HEK293T (cell line): ENCODE measurements at regions not wholly inside any gene's neighbourhood (a gene's known extent, or its start where the extent isn't known, plus 50 kb on each side); places are given as distances from the start of the nearest gene placed in this dataset.

Source experiments
- CTCF ChIA-PET: fragments of 350-600 bp; formaldehyde crosslinking; extraction: SDS; loops from one replicate; lab custom pipeline; 2021; ENCODE audit warnings: antibody characterized with exemption, inconsistent platforms; lab: Yijun Ruan, JAX
- POLR2A ChIA-PET: fragments of 350-600 bp; formaldehyde crosslinking; extraction: SDS; loops from one replicate; lab custom pipeline; 2020; ENCODE audit warnings: antibody characterized with exemption, inconsistent platforms; lab: Yijun Ruan, JAX
- DNase-seq: peaks from one replicate; pipeline ENCODE4 v3.0.0; 2012; ENCODE audit warnings: mixed read lengths; ENCODE audit errors: extremely low spot score
- ARNT ChIP-seq: fragments of 450-650 bp; IDR thresholded peaks from 2 replicates; pipeline ENCODE4 v1.6.1; 2017; ENCODE audit warnings: mild to moderate bottlenecking
- BHLHE40 ChIP-seq: fragments of 450-650 bp; IDR thresholded peaks from 2 replicates; pipeline ENCODE4 v1.6.1; 2016; ENCODE audit warnings: mild to moderate bottlenecking, moderate library complexity, borderline replicate concordance
- CTBP1 ChIP-seq: fragments of 450-650 bp; IDR thresholded peaks from 2 replicates; pipeline ENCODE4 v1.6.1; 2016; ENCODE audit warnings: borderline replicate concordance
- ELF4 ChIP-seq: fragments of 450-650 bp; IDR thresholded peaks from 2 replicates; pipeline ENCODE4 v1.6.1; 2017; ENCODE audit warnings: antibody characterized with exemption
- FOXA1 ChIP-seq: fragments of 450-650 bp; IDR thresholded peaks from 2 replicates; pipeline ENCODE4 v1.6.1; 2016; ENCODE audit warnings: mild to moderate bottlenecking
- FOXK2 ChIP-seq: fragments of 450-650 bp; IDR thresholded peaks from 2 replicates; pipeline ENCODE4 v1.6.1; 2016; ENCODE audit warnings: mild to moderate bottlenecking
- FOXM1 ChIP-seq: fragments of 450-650 bp; IDR thresholded peaks from 2 replicates; pipeline ENCODE4 v1.6.1; 2017; ENCODE audit warnings: mild to moderate bottlenecking, borderline replicate concordance
- HDGF ChIP-seq: fragments of 450-650 bp; IDR thresholded peaks from 2 replicates; pipeline ENCODE4 v1.6.1; 2017; ENCODE audit warnings: antibody characterized with exemption, borderline replicate concordance
- L3MBTL2 ChIP-seq: fragments of 450-650 bp; conservative IDR thresholded peaks from 2 replicates; pipeline ENCODE4 v1.6.1; 2016; ENCODE audit warnings: mild to moderate bottlenecking
- LEF1 ChIP-seq: fragments of 450-650 bp; IDR thresholded peaks from 2 replicates; pipeline ENCODE4 v1.6.1; 2017; ENCODE audit warnings: mild to moderate bottlenecking, borderline replicate concordance
- NFRKB ChIP-seq: fragments of 450-650 bp; IDR thresholded peaks from 2 replicates; pipeline ENCODE4 v1.6.1; 2016; ENCODE audit warnings: mild to moderate bottlenecking, moderate library complexity
- SP1 ChIP-seq: fragments of 450-650 bp; IDR thresholded peaks from 2 replicates; pipeline ENCODE4 v1.6.1; 2017
- SUZ12 ChIP-seq: fragments of 450-650 bp; IDR thresholded peaks from 2 replicates; pipeline ENCODE4 v1.6.1; 2016; ENCODE audit warnings: mild to moderate bottlenecking
- TARDBP ChIP-seq: fragments of 450-650 bp; IDR thresholded peaks from 2 replicates; pipeline ENCODE4 v1.6.1; 2016
- ZNF384 ChIP-seq: fragments of 450-650 bp; IDR thresholded peaks from 2 replicates; pipeline ENCODE4 v1.6.1; 2016
- TF ChIP-seq, protein P1 (sequence below): fragments of 450-650 bp; IDR thresholded peaks from 2 replicates; pipeline ENCODE4 v1.6.1; 2016

DNA sequence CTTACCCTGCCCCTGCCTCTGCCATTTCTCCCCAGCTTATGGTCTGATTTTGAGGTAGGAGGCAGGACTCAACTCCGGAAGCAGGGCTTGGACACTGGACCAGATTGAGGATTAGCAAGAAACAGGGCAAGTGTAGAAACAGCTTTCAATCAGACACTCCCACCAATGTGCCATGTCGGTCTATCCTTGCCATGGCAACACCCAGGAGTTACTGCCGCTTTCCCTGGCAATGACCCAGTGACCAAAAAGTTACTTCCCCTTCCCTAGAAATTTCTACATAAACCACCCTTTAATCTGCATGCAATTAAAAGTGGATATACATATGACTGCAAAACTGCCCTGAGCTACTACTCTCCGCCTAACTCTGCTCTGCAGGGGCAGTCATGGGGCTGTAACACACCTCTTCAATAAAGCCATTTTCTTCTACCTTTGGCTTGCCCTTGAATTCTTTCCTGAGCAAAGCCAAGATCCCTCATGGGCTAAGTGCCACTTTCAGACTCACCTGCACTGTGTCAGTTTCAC is 156.7 kb downstream of the LPIN1 start:
- ChIA-PET CTCF (no interaction called here), POLR2A (no interaction called here)
- TF ChIP-seq ZNF384 (no peak), L3MBTL2 (no peak), SUZ12 (no peak), BHLHE40 (no peak), ARNT (no peak), FOXK2 (no peak), FOXM1 (no peak), ELF4 (no peak), TARDBP (no peak), LEF1 (no peak), CTBP1 (no peak), FOXA1 (no peak), SP1 (no peak), HDGF (no peak), NFRKB (no peak)
- TF ChIP-seq, protein P1, sequence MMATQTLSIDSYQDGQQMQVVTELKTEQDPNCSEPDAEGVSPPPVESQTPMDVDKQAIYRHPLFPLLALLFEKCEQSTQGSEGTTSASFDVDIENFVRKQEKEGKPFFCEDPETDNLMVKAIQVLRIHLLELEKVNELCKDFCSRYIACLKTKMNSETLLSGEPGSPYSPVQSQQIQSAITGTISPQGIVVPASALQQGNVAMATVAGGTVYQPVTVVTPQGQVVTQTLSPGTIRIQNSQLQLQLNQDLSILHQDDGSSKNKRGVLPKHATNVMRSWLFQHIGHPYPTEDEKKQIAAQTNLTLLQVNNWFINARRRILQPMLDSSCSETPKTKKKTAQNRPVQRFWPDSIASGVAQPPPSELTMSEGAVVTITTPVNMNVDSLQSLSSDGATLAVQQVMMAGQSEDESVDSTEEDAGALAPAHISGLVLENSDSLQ = no peak
- no peak for DNase-seq

DNA sequence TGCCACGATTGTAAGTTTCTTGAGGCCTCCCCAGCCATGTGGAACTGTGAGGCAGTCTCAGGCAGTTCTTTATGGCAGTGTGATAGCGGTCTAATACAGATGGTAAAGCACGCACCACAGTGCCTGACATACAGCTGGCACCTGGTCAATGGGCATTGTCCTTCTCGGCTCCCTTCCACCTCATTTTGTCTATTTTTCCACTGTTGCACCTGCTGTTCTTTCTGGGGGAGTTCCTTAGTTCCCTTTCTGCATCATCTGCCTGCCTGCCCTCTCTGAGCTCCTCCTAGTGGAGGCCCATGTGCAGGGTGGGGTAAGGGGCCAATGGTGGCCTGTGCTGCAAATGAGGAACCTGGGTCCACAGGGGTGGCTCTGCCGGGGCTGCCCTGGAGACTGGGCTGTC is 157.6 kb downstream of the LPIN1 start:
- ChIA-PET POLR2A (no interaction called here), CTCF (no interaction called here)
- TF ChIP-seq FOXK2 (no peak), SP1 (no peak), SUZ12 (no peak), ELF4 (no peak), BHLHE40 (no peak), TARDBP (no peak), L3MBTL2 (no peak)
- TF ChIP-seq, protein P1 = no peak
- DNase-seq = no peak

DNA sequence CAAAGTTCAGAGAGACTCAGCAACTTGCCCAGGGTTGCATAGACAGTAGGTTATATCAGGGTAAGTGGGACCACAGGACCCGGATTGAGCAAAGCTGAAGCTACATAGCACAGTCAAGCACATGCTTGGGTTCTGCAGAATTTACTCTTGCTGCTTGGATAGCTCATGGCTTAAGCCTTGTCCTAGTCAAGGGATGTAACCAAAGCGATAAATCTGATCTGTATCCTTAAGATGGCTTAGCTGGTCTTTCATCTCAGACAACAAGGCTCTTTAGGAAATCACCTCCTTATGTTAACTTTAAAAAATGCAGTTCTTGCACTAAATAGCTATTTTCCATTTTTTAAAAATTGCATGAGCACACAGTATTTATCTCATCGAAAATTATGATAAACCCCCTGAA is 158.5 kb downstream of the LPIN1 start:
- TF ChIP-seq TARDBP = no peak
- no peak for TF ChIP-seq NFRKB
- no peak for TF ChIP-seq BHLHE40
- no peak for TF ChIP-seq FOXA1
- no peak for TF ChIP-seq CTBP1
- TF ChIP-seq ZNF384 = no peak
- no peak for TF ChIP-seq SP1
- TF ChIP-seq, protein P1 = no peak
- no peak for TF ChIP-seq FOXM1
- TF ChIP-seq SUZ12 = no peak
- TF ChIP-seq HDGF = no peak
- TF ChIP-seq L3MBTL2 = no peak
- TF ChIP-seq ELF4 = no peak
- TF ChIP-seq LEF1 = no peak
- TF ChIP-seq ARNT = no peak
- CTCF ChIA-PET = interaction anchor here (0.6 kb wide), 1 partner anchor 1553 kb away, joined by 3 read pairs; no protein-coding TSS in a partner anchor
- POLR2A ChIA-PET = no interaction called here

DNA sequence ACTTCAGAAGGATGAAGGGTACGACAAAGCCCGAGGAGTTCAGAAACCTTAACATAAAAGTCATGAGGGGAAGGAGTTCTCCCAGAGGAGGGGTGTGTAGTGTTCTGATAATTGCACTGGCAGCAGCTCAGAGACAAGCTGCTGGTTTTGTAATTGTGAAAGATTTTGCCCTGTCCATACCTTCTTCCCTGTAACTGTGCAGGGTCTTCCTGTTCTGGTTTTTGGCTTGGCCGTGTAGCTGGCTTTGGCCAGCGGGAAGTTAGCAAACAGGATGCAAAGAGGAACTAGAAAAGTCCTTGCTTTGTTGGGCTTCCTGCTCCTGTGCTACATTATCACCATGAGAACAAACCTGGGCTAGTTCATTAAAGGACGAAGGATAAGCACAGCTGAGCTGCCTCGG is 160.8 kb downstream of the LPIN1 start:
- CTCF ChIA-PET = no interaction called here
- POLR2A ChIA-PET = no interaction called here
- TF ChIP-seq, protein P1 = no peak
- no peak for TF ChIP-seq FOXA1
- TF ChIP-seq FOXK2 = no peak
- DNase-seq = no peak

More for the DNA sequence above, 158.5 kb downstream of the LPIN1 start:
- DNase-seq = no peak

DNA sequence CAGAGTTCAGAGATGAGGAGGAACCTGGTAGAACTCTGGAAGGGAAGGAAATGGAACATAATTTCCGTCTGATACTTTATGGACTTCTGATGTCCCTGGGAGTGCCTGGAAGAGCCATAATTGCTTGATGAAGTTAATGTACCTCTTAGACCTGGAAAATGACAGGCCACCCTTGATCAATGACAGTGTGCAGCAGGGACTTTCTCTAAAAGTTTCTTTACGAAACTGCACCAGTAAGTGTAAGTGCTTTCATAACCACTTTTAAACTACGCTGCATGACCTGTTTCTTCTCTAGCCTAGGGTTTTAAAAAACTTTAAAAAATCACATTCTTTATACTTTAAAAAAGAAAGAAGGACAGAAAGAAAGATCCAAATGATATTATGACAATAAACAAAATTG is 164.5 kb downstream of the LPIN1 start:
- POLR2A ChIA-PET = no interaction called here
- DNase-seq = no peak
- no peak for TF ChIP-seq SUZ12
- no peak for TF ChIP-seq ARNT
- TF ChIP-seq, protein P1 = no peak
- TF ChIP-seq ELF4 = no peak
- no peak for TF ChIP-seq LEF1
- no peak for TF ChIP-seq NFRKB
- CTCF ChIA-PET = no interaction called here

DNA sequence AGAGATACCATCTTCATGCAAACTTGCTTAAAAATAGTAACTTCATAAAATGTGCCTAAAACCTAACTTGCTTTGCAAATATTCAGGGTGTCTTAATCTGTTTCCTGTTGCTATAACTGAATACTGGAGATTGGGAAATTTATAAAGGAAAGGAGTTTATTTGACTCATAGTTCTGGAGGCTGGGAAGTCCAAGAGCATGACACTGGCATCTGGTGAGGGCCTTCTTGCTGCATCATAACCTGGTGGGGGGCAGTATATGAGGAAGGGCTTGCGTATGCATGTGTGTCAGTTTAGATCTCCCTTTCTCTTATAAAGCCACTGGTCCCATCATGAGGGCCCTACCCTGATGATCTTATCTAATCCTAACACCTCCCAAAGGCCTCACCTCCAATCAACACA is 166.5 kb downstream of the LPIN1 start:
- CTCF ChIA-PET = no interaction called here

More for the DNA sequence above, 166.5 kb downstream of the LPIN1 start:
- POLR2A ChIA-PET = no interaction called here
- TF ChIP-seq ARNT (no peak), SUZ12 (no peak), SP1 (no peak), TARDBP (no peak), FOXK2 (no peak), ELF4 (no peak), FOXM1 (no peak), FOXA1 (no peak), BHLHE40 (no peak), HDGF (no peak)
- DNase-seq = no peak
